GM23338 (cell line): ENCODE measurements at regions not wholly inside any gene's neighbourhood (a gene's known extent, or its start where the extent isn't known, plus 50 kb on each side); places are given as distances from the start of the nearest gene placed in this dataset.

Experiments used
- CTCF ChIP-seq, 2 experiments: fragments of 200-600 bp in 1 of 2; sonication (generic) in 1 of 2; conservative IDR thresholded peaks; 2 replicates each; pipeline versions ENCODE4 v1.5.1 to v1.6.1; 2016 to 2017; ENCODE audit warnings: antibody characterized with exemption in 2 of 2, low read depth in 2 of 2, mild to moderate bottlenecking in 2 of 2, moderate library complexity in 1 of 2
- ETS1 ChIP-seq: IDR thresholded peaks from 2 replicates; pipeline ENCODE4 v1.6.1; 2016; ENCODE audit warnings: antibody characterized with exemption
- EZH2 ChIP-seq: fragments of 200-600 bp; sonication (generic); IDR thresholded peaks from one replicate; pipeline ENCODE4 v1.8.0; 2017; ENCODE audit warnings: antibody characterized with exemption, mild to moderate bottlenecking, low read depth; ENCODE audit not compliant: unreplicated experiment
- EZH2phosphoT487 ChIP-seq: fragments of 200-600 bp; sonication (generic); IDR thresholded peaks from one replicate; pipeline ENCODE4 v1.8.1; 2018; ENCODE audit warnings: antibody characterized with exemption; ENCODE audit not compliant: unreplicated experiment
- JUNB ChIP-seq: IDR thresholded peaks from one replicate; pipeline ENCODE4 v1.6.1; 2016; ENCODE audit warnings: antibody characterized with exemption; ENCODE audit not compliant: unreplicated experiment
- POLR2AphosphoS5 ChIP-seq: IDR thresholded peaks from 2 replicates; pipeline ENCODE4 v1.6.1; 2016; ENCODE audit warnings: antibody characterized with exemption, low read depth
- REST ChIP-seq: IDR thresholded peaks from one replicate; pipeline ENCODE4 v1.6.1; 2018; ENCODE audit warnings: antibody characterized with exemption; ENCODE audit not compliant: unreplicated experiment
- ZNF331 ChIP-seq: fragments of 250-450 bp; sonication (Bioruptor Pico); IDR thresholded peaks from 2 replicates; pipeline ENCODE4 v1.5.0; 2020; ENCODE audit warnings: low read depth, mild to moderate bottlenecking, moderate library complexity
- ZNF462 ChIP-seq: fragments of 250-450 bp; sonication (Bioruptor Pico); IDR thresholded peaks from 2 replicates; pipeline ENCODE4 v1.5.0; 2020; ENCODE audit warnings: mild to moderate bottlenecking, moderate library complexity

- TF ChIP-seq CTCF (conservative IDR thresholded peaks at IDR 0.05; ENCODE audit: low read depth in 2 of 2) (no peak), EZH2 (no peak), EZH2phosphoT487 (no peak), REST (no peak), ZNF331 (CRISPR knock-in tag) (no peak), POLR2AphosphoS5 (no peak), ETS1 (no peak), JUNB (no peak), ZNF462 (CRISPR knock-in tag) (no peak)
These were observed 423.6 kb downstream of the CDH26 start for GRCh38 chr20:60381643-60382400.
